HEK293 (cell line): ENCODE measurements at regions not wholly inside any gene's neighbourhood (a gene's known extent, or its start where the extent isn't known, plus 50 kb on each side); places are given as distances from the start of the nearest gene placed in this dataset.

Experiments
- CTCF ChIA-PET: fragments of 350-600 bp; formaldehyde crosslinking; extraction: SDS; loops from one replicate; lab custom pipeline; 2021; ENCODE audit warnings: antibody characterized with exemption; lab: Yijun Ruan, JAX
- POLR2A ChIA-PET: fragments of 300-600 bp; formaldehyde crosslinking; extraction: SDS; loops from one replicate; lab custom pipeline; 2020; ENCODE audit warnings: antibody characterized with exemption, inconsistent platforms; lab: Yijun Ruan, JAX
- H3K27ac ChIP-seq: fragments of 200-500 bp; sonication (Bioruptor generic); 2 replicates; pipeline ENCODE4 v1.5.1; 2014; ENCODE audit warnings: low read depth, low read length, control low read depth, inconsistent platforms; ENCODE audit errors: extremely low read depth
- H3K36me3 ChIP-seq, 2 experiments: fragments of 200-500 bp in 1 of 2; sonication (Bioruptor generic) in 1 of 2; 1 replicate in 1 of 2; 2 replicates in 1 of 2; pipeline ENCODE4 v1.5.1; 2014 to 2017; ENCODE audit warnings: inconsistent platforms in 2 of 2, low read length in 2 of 2; ENCODE audit not compliant: control insufficient read depth in 2 of 2, insufficient read depth in 1 of 2
- H3K4me1 ChIP-seq: fragments of 200-500 bp; sonication (Bioruptor generic); 2 replicates; pipeline ENCODE4 v1.5.1; 2014; ENCODE audit warnings: mild to moderate bottlenecking, low read length, inconsistent platforms; ENCODE audit not compliant: control insufficient read depth, insufficient read depth
- H3K4me3 ChIP-seq: 2 replicates; pipeline ENCODE4 v1.5.1; 2011; ENCODE audit warnings: low read depth, mild to moderate bottlenecking, control low read depth, low read length, moderate library complexity
- H3K9me3 ChIP-seq: fragments of 200-500 bp; sonication (Bioruptor generic); 2 replicates; pipeline ENCODE4 v1.5.1; 2014; ENCODE audit warnings: low read depth, low read length, inconsistent platforms; ENCODE audit not compliant: control insufficient read depth, insufficient read depth
- BCL11B ChIP-seq: fragments of 450-650 bp; formaldehyde crosslinking; IDR thresholded peaks from 2 replicates; pipeline ENCODE4 v1.5.1; 2016; ENCODE audit warnings: low read depth, missing biosample characterization, missing genetic modification characterization
- GLI2 ChIP-seq: fragments of 450-650 bp; formaldehyde crosslinking; IDR thresholded peaks from 2 replicates; pipeline ENCODE4; 2017; ENCODE audit warnings: missing biosample characterization, missing genetic modification characterization, low read depth, borderline replicate concordance
- GLI4 ChIP-seq: fragments of 450-650 bp; formaldehyde crosslinking; IDR thresholded peaks from 2 replicates; pipeline ENCODE4 v1.5.1; 2016; ENCODE audit warnings: missing biosample characterization, missing genetic modification characterization
- GLIS2 ChIP-seq: fragments of 450-650 bp; formaldehyde crosslinking; IDR thresholded peaks from 2 replicates; pipeline ENCODE4 v1.5.1; 2016; ENCODE audit warnings: missing biosample characterization, missing genetic modification characterization
- HOXA7 ChIP-seq: sonication (generic); formaldehyde crosslinking; IDR thresholded peaks from 2 replicates; pipeline ENCODE4 v1.8.1; 2022; ENCODE audit warnings: missing genetic modification reagents, borderline replicate concordance
- IKZF3 ChIP-seq: fragments of 450-650 bp; IDR thresholded peaks from 2 replicates; pipeline ENCODE4 v1.5.0; 2018; ENCODE audit warnings: missing biosample characterization, mild to moderate bottlenecking, missing genetic modification characterization, moderate library complexity
- OSR2 ChIP-seq: fragments of 450-650 bp; formaldehyde crosslinking; IDR thresholded peaks from 2 replicates; pipeline ENCODE4 v1.5.1; 2016; ENCODE audit warnings: missing biosample characterization, missing genetic modification characterization
- SALL2 ChIP-seq: fragments of 450-650 bp; formaldehyde crosslinking; IDR thresholded peaks from 2 replicates; pipeline ENCODE4 v1.5.0; 2017; ENCODE audit warnings: missing biosample characterization, mild to moderate bottlenecking, missing genetic modification characterization, borderline replicate concordance
- SP3 ChIP-seq: fragments of 450-650 bp; formaldehyde crosslinking; IDR thresholded peaks from 2 replicates; pipeline ENCODE4 v1.5.1; 2016; ENCODE audit warnings: missing biosample characterization, missing genetic modification characterization
- TCF7L2 ChIP-seq: IDR thresholded peaks from 2 replicates; pipeline ENCODE4 v1.6.1; 2011; ENCODE audit warnings: low read depth, mild to moderate bottlenecking, inconsistent platforms, low read length, moderate library complexity, borderline replicate concordance
- TSHZ1 ChIP-seq: fragments of 450-650 bp; formaldehyde crosslinking; IDR thresholded peaks from 2 replicates; pipeline ENCODE4 v1.5.1; 2016; ENCODE audit warnings: missing biosample characterization, missing genetic modification characterization, borderline replicate concordance
- ZBTB48 ChIP-seq: fragments of 450-650 bp; formaldehyde crosslinking; IDR thresholded peaks from 2 replicates; pipeline ENCODE4 v1.5.1; 2016; ENCODE audit warnings: missing biosample characterization, missing genetic modification characterization
- ZBTB7A ChIP-seq: fragments of 450-650 bp; formaldehyde crosslinking; IDR thresholded peaks from 2 replicates; pipeline ENCODE4 v1.5.1; 2016; ENCODE audit warnings: low read depth, missing biosample characterization, missing genetic modification characterization
- ZNF211 ChIP-seq: fragments of 450-650 bp; formaldehyde crosslinking; IDR thresholded peaks from 2 replicates; pipeline ENCODE4 v1.5.1; 2016; ENCODE audit warnings: low read depth, missing biosample characterization, missing genetic modification characterization
- ZNF324 ChIP-seq: fragments of 450-650 bp; formaldehyde crosslinking; IDR thresholded peaks from 2 replicates; pipeline ENCODE4 v1.5.1; 2016; ENCODE audit warnings: missing biosample characterization, missing genetic modification characterization
- ZNF354C ChIP-seq: fragments of 450-650 bp; formaldehyde crosslinking; IDR thresholded peaks from 2 replicates; pipeline ENCODE4 v1.5.1; 2016; ENCODE audit warnings: missing biosample characterization, missing genetic modification characterization, low read depth, borderline replicate concordance
- ZNF37A ChIP-seq: fragments of 450-650 bp; IDR thresholded peaks from 2 replicates; pipeline ENCODE4 v1.5.1; 2018; ENCODE audit warnings: missing biosample characterization, missing genetic modification characterization
- ZNF426 ChIP-seq: fragments of 450-650 bp; formaldehyde crosslinking; IDR thresholded peaks from 2 replicates; pipeline ENCODE4 v1.5.1; 2017; ENCODE audit warnings: missing biosample characterization, missing genetic modification characterization, mild to moderate bottlenecking, inconsistent platforms, moderate library complexity
- ZNF473 ChIP-seq: fragments of 450-650 bp; formaldehyde crosslinking; IDR thresholded peaks from 2 replicates; pipeline ENCODE4 v1.5.1; 2017; ENCODE audit warnings: missing biosample characterization, missing genetic modification characterization
- ZNF514 ChIP-seq: fragments of 450-650 bp; formaldehyde crosslinking; IDR thresholded peaks from 2 replicates; pipeline ENCODE4 v1.5.1; 2016; ENCODE audit warnings: missing biosample characterization, missing genetic modification characterization
- ZNF544 ChIP-seq: fragments of 450-650 bp; formaldehyde crosslinking; IDR thresholded peaks from 2 replicates; pipeline ENCODE4 v1.5.0; 2017; ENCODE audit warnings: missing biosample characterization, missing genetic modification characterization
- ZNF555 ChIP-seq: fragments of 450-650 bp; formaldehyde crosslinking; conservative IDR thresholded peaks from 2 replicates; pipeline ENCODE4 v1.5.1; 2017; ENCODE audit warnings: missing biosample characterization, mild to moderate bottlenecking, missing genetic modification characterization, inconsistent platforms
- ZNF585B ChIP-seq: fragments of 450-650 bp; formaldehyde crosslinking; IDR thresholded peaks from 2 replicates; pipeline ENCODE4 v1.5.1; 2016; ENCODE audit warnings: missing biosample characterization, missing genetic modification characterization
- ZNF596 ChIP-seq: fragments of 450-650 bp; IDR thresholded peaks from 2 replicates; pipeline ENCODE4 v1.5.0; 2018; ENCODE audit warnings: missing biosample characterization, mild to moderate bottlenecking, missing genetic modification characterization, moderate library complexity
- ZNF645 ChIP-seq: fragments of 450-650 bp; formaldehyde crosslinking; IDR thresholded peaks from 2 replicates; pipeline ENCODE4; 2016; ENCODE audit warnings: missing biosample characterization, missing genetic modification characterization
- ZNF660 ChIP-seq: fragments of 450-650 bp; IDR thresholded peaks from 2 replicates; pipeline ENCODE4 v1.5.1; 2018; ENCODE audit warnings: missing biosample characterization, mild to moderate bottlenecking, missing genetic modification characterization
- ZNF670 ChIP-seq: fragments of 450-650 bp; formaldehyde crosslinking; IDR thresholded peaks from 2 replicates; pipeline ENCODE4 v1.5.1; 2016; ENCODE audit warnings: missing biosample characterization, missing genetic modification characterization, low read depth
- ZNF747 ChIP-seq: fragments of 450-650 bp; formaldehyde crosslinking; IDR thresholded peaks from 2 replicates; pipeline ENCODE4 v1.5.1; 2016; ENCODE audit warnings: missing biosample characterization, missing genetic modification characterization
- ZNF776 ChIP-seq: fragments of 450-650 bp; formaldehyde crosslinking; IDR thresholded peaks from 2 replicates; pipeline ENCODE4 v1.5.0; 2017; ENCODE audit warnings: missing biosample characterization, missing genetic modification characterization, borderline replicate concordance

- no peak overlapping the region for H3K4me3 ChIP-seq
- no peak overlapping the region for H3K27ac ChIP-seq
- H3K9me3 ChIP-seq, result no peaks in the 10 kb centered on the region
- no peaks in the 10 kb centered on the region for H3K4me1 ChIP-seq
- POLR2A ChIA-PET, result no interaction called here
- TF ChIP-seq SP3 (no peak), ZNF670 (tag by site-specific recombination) (no peak), IKZF3 (tag by site-specific recombination) (no peak), ZNF354C (no peak), TSHZ1 (no peak), ZNF37A (tag by site-specific recombination) (no peak), ZNF514 (no peak), ZNF473 (tag by site-specific recombination) (no peak), GLI4 (tag by site-specific recombination) (no peak), ZNF555 (no peak), ZNF747 (no peak), ZNF776 (tag by site-specific recombination) (no peak), SALL2 (tag by site-specific recombination) (no peak), ZNF645 (no peak), GLIS2 (no peak), ZNF596 (tag by site-specific recombination) (no peak), ZBTB48 (tag by site-specific recombination) (no peak), HOXA7 (CRISPR knock-in tag) (no peak)
- H3K36me3 ChIP-seq, result no peaks in the 10 kb centered on the region
- CTCF ChIA-PET, result no interaction called here
These were observed 1955.5 kb downstream of the MAT2B start for GRCh38 chr5:165460911-165461310.

GRCh38 chr5:165477546-165477945 is 1972.1 kb downstream of the MAT2B start:
- ChIA-PET CTCF (no interaction called here), POLR2A (no interaction called here)
- no peak for TF ChIP-seq ZNF585B (tag by site-specific recombination)
- no peaks in the 10 kb centered on the region for H3K9me3 ChIP-seq
- no peak overlapping the region for H3K27ac ChIP-seq
- H3K4me3 ChIP-seq, result no peak overlapping the region
- no peaks in the 10 kb centered on the region for H3K36me3 ChIP-seq
- H3K4me1 ChIP-seq, result no peaks in the 10 kb centered on the region

- no peak for TF ChIP-seq ZNF211 (tag by site-specific recombination)
- no peak for TF ChIP-seq HOXA7 (CRISPR knock-in tag)
- no peak for TF ChIP-seq TCF7L2
- no peak for TF ChIP-seq ZBTB7A (tag by site-specific recombination)
- no peak for TF ChIP-seq ZNF426 (tag by site-specific recombination)
- TF ChIP-seq ZNF324, result no peak
- TF ChIP-seq ZNF544, result no peak
- TF ChIP-seq GLI2 (tag by site-specific recombination), result no peak
- TF ChIP-seq OSR2 (tag by site-specific recombination), result no peak
- TF ChIP-seq ZNF660 (tag by site-specific recombination), result no peak
- no peak for TF ChIP-seq BCL11B (tag by site-specific recombination)
- ChIA-PET CTCF (no interaction called here), POLR2A (no interaction called here)
- Histone ChIP-seq H3K4me3 (no peak overlapping the region), H3K36me3 (no peaks in the 10 kb centered on the region), H3K4me1 (no peaks in the 10 kb centered on the region), H3K9me3 (no peaks in the 10 kb centered on the region), H3K27ac (no peak overlapping the region)
These were observed 1990.5 kb downstream of the MAT2B start for GRCh38 chr5:165495829-165496380.
